ENCODE measurements at regions not wholly inside any gene's neighbourhood (a gene's known extent, or its start where the extent isn't known, plus 50 kb on each side); places are given as distances from the start of the nearest gene placed in this dataset.
"Not testable (repeated sequence)": the region's sequence is repeated elsewhere in the genome, so short reads cannot be mapped to it uniquely, and the experiment has no call there.

DNA sequence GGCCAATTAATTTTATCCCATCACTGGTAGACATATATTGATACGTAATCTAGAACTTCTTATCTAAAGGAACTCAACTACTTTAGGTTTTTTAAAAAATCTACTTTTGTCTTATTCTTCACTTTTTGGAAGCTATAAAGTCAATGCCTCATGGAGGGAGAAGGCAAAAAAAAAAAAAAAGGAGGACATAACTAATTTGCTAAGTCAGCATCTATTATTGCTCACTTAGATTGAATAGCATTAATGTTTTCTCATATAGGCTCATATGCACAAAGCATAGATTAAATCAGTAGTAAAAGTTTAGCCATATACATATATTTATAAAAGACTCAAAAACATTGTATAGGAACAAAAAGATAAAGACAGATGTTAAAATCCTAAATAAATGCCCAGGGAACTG, 179.3 kb upstream of the DGKB start:
- TF ChIP-seq, protein P1, sequence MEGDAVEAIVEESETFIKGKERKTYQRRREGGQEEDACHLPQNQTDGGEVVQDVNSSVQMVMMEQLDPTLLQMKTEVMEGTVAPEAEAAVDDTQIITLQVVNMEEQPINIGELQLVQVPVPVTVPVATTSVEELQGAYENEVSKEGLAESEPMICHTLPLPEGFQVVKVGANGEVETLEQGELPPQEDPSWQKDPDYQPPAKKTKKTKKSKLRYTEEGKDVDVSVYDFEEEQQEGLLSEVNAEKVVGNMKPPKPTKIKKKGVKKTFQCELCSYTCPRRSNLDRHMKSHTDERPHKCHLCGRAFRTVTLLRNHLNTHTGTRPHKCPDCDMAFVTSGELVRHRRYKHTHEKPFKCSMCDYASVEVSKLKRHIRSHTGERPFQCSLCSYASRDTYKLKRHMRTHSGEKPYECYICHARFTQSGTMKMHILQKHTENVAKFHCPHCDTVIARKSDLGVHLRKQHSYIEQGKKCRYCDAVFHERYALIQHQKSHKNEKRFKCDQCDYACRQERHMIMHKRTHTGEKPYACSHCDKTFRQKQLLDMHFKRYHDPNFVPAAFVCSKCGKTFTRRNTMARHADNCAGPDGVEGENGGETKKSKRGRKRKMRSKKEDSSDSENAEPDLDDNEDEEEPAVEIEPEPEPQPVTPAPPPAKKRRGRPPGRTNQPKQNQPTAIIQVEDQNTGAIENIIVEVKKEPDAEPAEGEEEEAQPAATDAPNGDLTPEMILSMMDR (IDR thresholded peaks at IDR 0.05; ENCODE audit: insufficient read depth, low read length, missing control alignments) = no peak
- no peak overlapping the region for H3K4me3 ChIP-seq (ENCODE audit: low read depth, low read length)
- no peak for DNase-seq (ENCODE audit: low read depth, low spot score)
- ChIA-PET CTCF (no interaction called here), POLR2A (no interaction called here)

DNA sequence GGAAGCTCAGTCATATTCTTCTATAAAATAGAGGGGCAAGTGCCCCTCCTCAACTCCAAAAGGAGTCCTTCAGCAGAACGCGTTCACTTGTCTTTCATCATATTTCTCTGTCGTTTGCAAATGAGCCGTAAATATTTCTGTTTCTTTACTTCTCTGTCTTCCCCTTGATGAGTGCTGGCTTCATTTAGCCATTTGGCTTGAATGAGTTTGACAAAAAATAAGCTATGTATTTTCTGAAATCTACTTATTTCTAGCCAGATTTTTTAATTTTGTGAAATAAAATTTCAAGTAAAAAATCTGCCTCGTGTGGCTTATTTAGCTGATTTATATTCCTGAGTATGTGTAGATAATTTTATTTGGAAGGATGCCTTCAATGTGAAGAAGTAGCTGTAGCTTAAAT, 170.8 kb upstream of the DGKB start:
- no peak overlapping the region for H3K4me3 ChIP-seq (ENCODE audit: low read depth, low read length)
- POLR2A ChIA-PET = no interaction called here
- DNase-seq (ENCODE audit: low read depth, low spot score) = no peak
- CTCF ChIA-PET = no interaction called here
- TF ChIP-seq, protein P1 (IDR thresholded peaks at IDR 0.05; ENCODE audit: insufficient read depth, low read length, missing control alignments) = no peak

GRCh38 chr7:15068324-15068723, 165.8 kb upstream of the DGKB start:
- CTCF ChIA-PET = no interaction called here
- POLR2A ChIA-PET = no interaction called here
- TF ChIP-seq, protein P1 (IDR thresholded peaks at IDR 0.05; ENCODE audit: insufficient read depth, low read length, missing control alignments) = no peak
- DNase-seq (ENCODE audit: low read depth, low spot score) = no peak
- no peak overlapping the region for H3K4me3 ChIP-seq (ENCODE audit: low read depth, low read length)

GRCh38 chr7:15057272-15057671, 154.7 kb upstream of the DGKB start:
- CTCF ChIA-PET = no interaction called here
- TF ChIP-seq, protein P1 (IDR thresholded peaks at IDR 0.05; ENCODE audit: insufficient read depth, low read length, missing control alignments) = no peak
- DNase-seq (ENCODE audit: low read depth, low spot score) = no peak
- H3K4me3 ChIP-seq (ENCODE audit: low read depth, low read length) = no peak overlapping the region
- POLR2A ChIA-PET = no interaction called here

DNA sequence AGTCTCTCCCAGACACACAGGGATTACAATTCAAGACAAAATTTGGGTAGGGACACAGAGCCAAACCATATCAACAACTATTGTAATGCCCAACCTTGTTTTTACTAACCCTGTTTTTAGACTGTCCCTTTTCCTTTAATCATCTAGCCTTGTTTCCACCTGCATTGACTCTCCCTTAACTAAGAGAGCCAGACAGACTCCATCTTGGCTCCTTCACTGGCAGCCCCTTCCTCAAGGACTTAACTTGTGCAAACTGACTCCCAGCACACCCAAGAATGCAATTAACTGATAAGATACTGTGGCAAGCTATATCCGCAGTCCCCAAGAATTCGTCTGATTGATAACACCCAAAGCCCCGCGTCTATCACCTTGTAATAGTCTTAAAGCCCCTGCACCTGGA, 151.8 kb upstream of the DGKB start:
- POLR2A ChIA-PET; DNase-seq (ENCODE audit: low read depth, low spot score); H3K4me3 ChIP-seq (ENCODE audit: low read depth, low read length); CTCF ChIA-PET: not testable (repeated sequence)

DNA sequence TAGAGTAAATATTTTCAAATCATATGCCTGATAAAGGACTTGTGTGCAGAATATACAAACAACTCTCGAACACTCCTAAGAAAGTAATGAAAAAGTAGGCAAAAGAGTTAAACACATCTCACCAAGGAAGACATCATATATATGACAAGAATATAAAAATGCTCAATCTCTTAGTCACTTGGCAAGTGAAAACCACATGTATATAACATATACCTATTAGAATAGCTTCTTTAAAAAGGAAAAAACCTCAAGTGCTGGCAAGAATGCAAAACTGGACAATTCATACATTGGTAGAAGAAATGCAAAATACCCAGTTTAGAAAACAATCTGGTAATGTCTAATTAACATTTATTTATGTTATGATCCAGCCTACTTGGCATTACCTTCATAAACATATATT, 146.6 kb upstream of the DGKB start:
- ChIA-PET POLR2A (no interaction called here), CTCF (no interaction called here)
- no peak for DNase-seq (ENCODE audit: low read depth, low spot score)
- TF ChIP-seq, protein P1 (IDR thresholded peaks at IDR 0.05; ENCODE audit: insufficient read depth, low read length, missing control alignments) = no peak
- no peak overlapping the region for H3K4me3 ChIP-seq (ENCODE audit: low read depth, low read length)

GRCh38 chr7:15046861-15047260, 144.3 kb upstream of the DGKB start:
- ChIA-PET CTCF (no interaction called here), POLR2A (no interaction called here)
- DNase-seq (ENCODE audit: low read depth, low spot score) = no peak
- TF ChIP-seq, protein P1 (IDR thresholded peaks at IDR 0.05; ENCODE audit: insufficient read depth, low read length, missing control alignments) = no peak
- no peak overlapping the region for H3K4me3 ChIP-seq (ENCODE audit: low read depth, low read length)
